ENCODE measurements at regions not wholly inside any gene's neighbourhood (a gene's known extent, or its start where the extent isn't known, plus 50 kb on each side); places are given as distances from the start of the nearest gene placed in this dataset.

DNA sequence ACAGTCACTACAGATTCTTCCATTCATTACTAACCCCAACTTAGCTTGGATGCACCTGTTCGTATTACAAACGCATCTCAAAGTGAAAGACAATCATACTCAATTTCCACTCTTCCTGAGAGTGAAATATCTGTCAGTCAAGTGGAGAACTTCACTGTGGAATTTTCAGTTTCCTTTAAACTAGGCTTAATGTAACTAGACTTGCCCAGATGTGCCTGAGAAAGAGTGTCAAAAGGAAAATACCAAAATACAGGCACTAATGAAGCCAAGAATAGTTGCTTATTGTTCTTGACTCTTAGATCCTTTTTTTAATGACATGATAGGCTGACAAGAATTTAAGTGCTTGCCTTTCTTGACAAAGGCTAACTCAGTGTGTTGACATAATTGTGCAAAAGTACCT lies 72.4 kb upstream of the NR3C2 start:
- TF ChIP-seq CTCF (IDR thresholded peaks at IDR 0.05), result no peak
- no peak for TF ChIP-seq POLR2A (IDR thresholded peaks at IDR 0.05)

Measured in Peyer's patch (tissue), 4 donors.